HEK293 (cell line): ENCODE measurements at regions not wholly inside any gene's neighbourhood (a gene's known extent, or its start where the extent isn't known, plus 50 kb on each side); places are given as distances from the start of the nearest gene placed in this dataset.

Source experiments
- CTCF ChIA-PET: fragments of 350-600 bp; formaldehyde crosslinking; extraction: SDS; loops from one replicate; lab custom pipeline; 2021; ENCODE audit warnings: antibody characterized with exemption; lab: Yijun Ruan, JAX
- POLR2A ChIA-PET: fragments of 300-600 bp; formaldehyde crosslinking; extraction: SDS; loops from one replicate; lab custom pipeline; 2020; ENCODE audit warnings: antibody characterized with exemption, inconsistent platforms; lab: Yijun Ruan, JAX
- H3K27ac ChIP-seq: fragments of 200-500 bp; sonication (Bioruptor generic); 2 replicates; pipeline ENCODE4 v1.5.1; 2014; ENCODE audit warnings: low read depth, low read length, control low read depth, inconsistent platforms; ENCODE audit errors: extremely low read depth
- H3K36me3 ChIP-seq, 2 experiments: fragments of 200-500 bp in 1 of 2; sonication (Bioruptor generic) in 1 of 2; 1 replicate in 1 of 2; 2 replicates in 1 of 2; pipeline ENCODE4 v1.5.1; 2014 to 2017; ENCODE audit warnings: inconsistent platforms in 2 of 2, low read length in 2 of 2; ENCODE audit not compliant: control insufficient read depth in 2 of 2, insufficient read depth in 1 of 2
- H3K4me1 ChIP-seq: fragments of 200-500 bp; sonication (Bioruptor generic); 2 replicates; pipeline ENCODE4 v1.5.1; 2014; ENCODE audit warnings: mild to moderate bottlenecking, low read length, inconsistent platforms; ENCODE audit not compliant: control insufficient read depth, insufficient read depth
- H3K4me3 ChIP-seq: 2 replicates; pipeline ENCODE4 v1.5.1; 2011; ENCODE audit warnings: low read depth, mild to moderate bottlenecking, control low read depth, low read length, moderate library complexity
- H3K9me3 ChIP-seq: fragments of 200-500 bp; sonication (Bioruptor generic); 2 replicates; pipeline ENCODE4 v1.5.1; 2014; ENCODE audit warnings: low read depth, low read length, inconsistent platforms; ENCODE audit not compliant: control insufficient read depth, insufficient read depth
- CTCF ChIP-seq: fragments of 450-650 bp; formaldehyde crosslinking; IDR thresholded peaks from 2 replicates; pipeline ENCODE4 v1.5.1; 2016; ENCODE audit warnings: missing biosample characterization, missing genetic modification characterization
- FEZF1 ChIP-seq: fragments of 450-650 bp; formaldehyde crosslinking; IDR thresholded peaks from 2 replicates; pipeline ENCODE4 v1.5.1; 2016; ENCODE audit warnings: missing biosample characterization, missing genetic modification characterization
- IKZF3 ChIP-seq: fragments of 450-650 bp; IDR thresholded peaks from 2 replicates; pipeline ENCODE4 v1.5.0; 2018; ENCODE audit warnings: missing biosample characterization, mild to moderate bottlenecking, missing genetic modification characterization, moderate library complexity
- OVOL3 ChIP-seq: fragments of 450-650 bp; formaldehyde crosslinking; IDR thresholded peaks from 2 replicates; pipeline ENCODE4 v1.5.1; 2016; ENCODE audit warnings: missing biosample characterization, missing genetic modification characterization
- ZBTB10 ChIP-seq: fragments of 450-650 bp; formaldehyde crosslinking; IDR thresholded peaks from 2 replicates; pipeline ENCODE4 v1.5.1; 2016; ENCODE audit warnings: missing biosample characterization, missing genetic modification characterization
- ZNF280C ChIP-seq: fragments of 450-650 bp; formaldehyde crosslinking; IDR thresholded peaks from 2 replicates; pipeline ENCODE4 v1.5.1; 2016; ENCODE audit warnings: missing biosample characterization, missing genetic modification characterization
- ZNF514 ChIP-seq: fragments of 450-650 bp; formaldehyde crosslinking; IDR thresholded peaks from 2 replicates; pipeline ENCODE4 v1.5.1; 2016; ENCODE audit warnings: missing biosample characterization, missing genetic modification characterization
- ZNF549 ChIP-seq: fragments of 450-650 bp; IDR thresholded peaks from 2 replicates; pipeline ENCODE4 v1.5.1; 2018; ENCODE audit warnings: missing biosample characterization, missing genetic modification characterization, mild to moderate bottlenecking, inconsistent platforms, moderate library complexity
- ZNF623 ChIP-seq: fragments of 450-650 bp; formaldehyde crosslinking; IDR thresholded peaks from 2 replicates; pipeline ENCODE4 v1.5.1; 2016; ENCODE audit warnings: missing biosample characterization, missing genetic modification characterization
- ZNF704 ChIP-seq: fragments of 450-650 bp; formaldehyde crosslinking; IDR thresholded peaks from 2 replicates; pipeline ENCODE4 v1.5.1; 2016; ENCODE audit warnings: missing biosample characterization, missing genetic modification characterization
- ZSCAN16 ChIP-seq: fragments of 450-650 bp; formaldehyde crosslinking; IDR thresholded peaks from 2 replicates; pipeline ENCODE4 v1.5.1; 2016; ENCODE audit warnings: missing biosample characterization, missing genetic modification characterization
- ZSCAN23 ChIP-seq: fragments of 450-650 bp; formaldehyde crosslinking; IDR thresholded peaks from 2 replicates; pipeline ENCODE4 v1.5.1; 2016; ENCODE audit warnings: missing biosample characterization, missing genetic modification characterization
- ZSCAN5A ChIP-seq: fragments of 450-650 bp; formaldehyde crosslinking; IDR thresholded peaks from 2 replicates; pipeline ENCODE4 v1.5.1; 2016; ENCODE audit warnings: missing biosample characterization, missing genetic modification characterization

- TF ChIP-seq ZNF280C (tag by site-specific recombination) (no peak), FEZF1 (tag by site-specific recombination) (no peak), ZSCAN16 (no peak)
- TF ChIP-seq, all 188 proteins: peak for 0
Measured at GRCh38 chr20:48247961-48248360, 462.7 kb upstream of the SULF2 start (continued).

- no peak for TF ChIP-seq ZSCAN23 (tag by site-specific recombination)
- TF ChIP-seq ZNF623 (tag by site-specific recombination), result peak; percentile 90
- ChIA-PET CTCF (interaction anchor here (0.7 kb wide), 1 partner anchor 31 kb away, joined by 4 read pairs; no protein-coding TSS in a partner anchor), POLR2A (no interaction called here)
- Histone ChIP-seq H3K4me1 (no peaks in the 10 kb centered on the region), H3K9me3 (no peaks in the 10 kb centered on the region), H3K36me3 (no peaks in the 10 kb centered on the region), H3K4me3 (no peak overlapping the region), H3K27ac (no peak overlapping the region)
Measured at GRCh38 chr20:48246061-48246790, 460.9 kb upstream of the SULF2 start.

- ChIA-PET CTCF (interaction anchor here (1.1 kb wide), 1 partner anchor 378 kb away, joined by 4 read pairs; no protein-coding TSS in a partner anchor), POLR2A (no interaction called here)
- no peaks in the 10 kb centered on the region for H3K9me3 ChIP-seq
- TF ChIP-seq ZNF514 (no peak), IKZF3 (no peak), ZNF549 (tag by site-specific recombination) (no peak), ZNF704 (tag by site-specific recombination) (no peak), ZBTB10 (tag by site-specific recombination) (no peak), FEZF1 (tag by site-specific recombination) (no peak), OVOL3 (no peak), CTCF (tag by site-specific recombination) (no peak), ZSCAN5A (no peak)
- H3K27ac ChIP-seq, result no peak overlapping the region
- H3K4me3 ChIP-seq, result no peak overlapping the region
- no peaks in the 10 kb centered on the region for H3K36me3 ChIP-seq
- no peaks in the 10 kb centered on the region for H3K4me1 ChIP-seq
Measured at GRCh38 chr20:48242623-48243022, 457.3 kb upstream of the SULF2 start.
